H1 (cell line): ENCODE measurements at regions not wholly inside any gene's neighbourhood (a gene's known extent, or its start where the extent isn't known, plus 50 kb on each side); places are given as distances from the start of the nearest gene placed in this dataset.

Source experiments
- CTCF ChIA-PET: fragments of 300-600 bp; sonication (Branson Sonifier 250); formaldehyde crosslinking; loops from one replicate; lab custom pipeline; 2021; ENCODE audit not compliant: partially characterized antibody; lab: Charles Lee
- POLR2A ChIA-PET: fragments of 300-600 bp; sonication (Branson Sonifier 250); formaldehyde crosslinking; loops from one replicate; lab custom pipeline; 2021; ENCODE audit warnings: inconsistent platforms; ENCODE audit not compliant: partially characterized antibody; lab: Charles Lee
- DNase-seq, 2 experiments: peaks; one replicate each; pipeline versions ENCODE4 v3.0.0 to v3.0.0-alpha.2; 2010 to 2022; ENCODE audit warnings: low spot score in 2 of 2, low read depth in 1 of 2, mixed read lengths in 1 of 2
- FAIRE-seq: peaks from 2 replicates; lab custom pipeline; 2011; peaks lifted over from hg19 to GRCh38; lab: Jason Lieb, UNC
- H2AFZ ChIP-seq: 2 replicates; pipeline ENCODE4 v1.8.1; 2012; ENCODE audit warnings: low read length, inconsistent platforms
- H2AK5ac ChIP-seq: 2 replicates; pipeline ENCODE4 v1.6.1; 2013; ENCODE audit warnings: low read depth, low read length
- H2BK120ac ChIP-seq: replicated peaks from 2 replicates; pipeline ENCODE3; 2013; ENCODE audit warnings: low read depth, low read length, inconsistent platforms
- H2BK12ac ChIP-seq: 2 replicates; pipeline ENCODE4 v1.6.1; 2013; ENCODE audit warnings: low read depth, low read length
- H2BK15ac ChIP-seq: 2 replicates; pipeline ENCODE4 v1.6.1; 2013; ENCODE audit warnings: low read length
- H2BK20ac ChIP-seq: 2 replicates; pipeline ENCODE4 v1.6.1; 2013; ENCODE audit warnings: low read length
- H2BK5ac ChIP-seq: 2 replicates; pipeline ENCODE4 v1.6.1; 2013; ENCODE audit warnings: low read depth, low read length
- H3K14ac ChIP-seq: 2 replicates; pipeline ENCODE4 v1.6.1; 2013; ENCODE audit warnings: inconsistent platforms; ENCODE audit not compliant: insufficient read length
- H3K18ac ChIP-seq: 2 replicates; pipeline ENCODE4 v1.6.1; 2013; ENCODE audit warnings: low read length; ENCODE audit errors: extremely low read depth
- H3K23ac ChIP-seq: 2 replicates; pipeline ENCODE4 v1.6.1; 2013; ENCODE audit warnings: inconsistent platforms; ENCODE audit not compliant: insufficient read length
- H3K23me2 ChIP-seq: 2 replicates; pipeline ENCODE4 v1.6.1; 2013; ENCODE audit warnings: low read depth, low read length
- H3K27ac ChIP-seq: 2 replicates; pipeline ENCODE4 v1.6.1; 2011; ENCODE audit warnings: low read depth, low read length, inconsistent platforms
- H3K27me3 ChIP-seq, 4 experiments: replicated peaks in 1 of 4; 1 replicate in 1 of 4; 2 replicates in 3 of 4; pipeline versions ENCODE4 v1.6.1 to v1.8.1; 2011 to 2013; ENCODE audit warnings: low read length in 3 of 4, mild to moderate bottlenecking in 3 of 4, inconsistent platforms in 2 of 4, mixed read lengths in 2 of 4, moderate library complexity in 1 of 4; ENCODE audit not compliant: control insufficient read depth in 3 of 4, insufficient read depth in 3 of 4; ENCODE audit errors: extremely low read depth in 1 of 4
- H3K36me3 ChIP-seq, 4 experiments: 2 replicates each; pipeline versions ENCODE4 v1.6.1 to v1.8.1; 2011 to 2013; ENCODE audit warnings: mild to moderate bottlenecking in 4 of 4, low read length in 3 of 4, moderate library complexity in 2 of 4, control low read depth in 1 of 4, inconsistent platforms in 1 of 4; ENCODE audit not compliant: insufficient read depth in 4 of 4, control insufficient read depth in 2 of 4
- H3K4ac ChIP-seq: replicated peaks from 2 replicates; pipeline ENCODE3; 2013; ENCODE audit warnings: low read length, low read depth, mixed read lengths, inconsistent platforms; ENCODE audit not compliant: insufficient read length
- H3K4me1 ChIP-seq, 4 experiments: replicated peaks in 1 of 4; 1 replicate in 1 of 4; 2 replicates in 3 of 4; pipeline versions ENCODE4 v1.6.1 to v1.8.1; 2011 to 2013; ENCODE audit warnings: low read length in 3 of 4, inconsistent platforms in 2 of 4, mixed read lengths in 1 of 4; ENCODE audit not compliant: insufficient read depth in 4 of 4, control insufficient read depth in 3 of 4
- H3K4me2 ChIP-seq, 2 experiments: 2 replicates each; pipeline versions ENCODE4 v1.6.1 to v1.8.1; 2011 to 2013; ENCODE audit warnings: low read depth in 2 of 2, low read length in 2 of 2, control low read depth in 1 of 2, inconsistent platforms in 1 of 2, mild to moderate bottlenecking in 1 of 2; ENCODE audit not compliant: insufficient read depth in 1 of 2
- H3K4me3 ChIP-seq, 4 experiments: fragments of 200-600, 300-600 bp in 1 of 4; sonication (generic), shearing (Covaris generic), sonication (Bioruptor Twin) in 1 of 4; 2 replicates each; pipeline versions ENCODE4 v1.5.1 to v1.8.1; 2011 to 2016; ENCODE audit warnings: low read length in 4 of 4, low read depth in 3 of 4, control low read depth in 2 of 4, inconsistent platforms in 2 of 4, mild to moderate bottlenecking in 2 of 4, mixed read lengths in 1 of 4, moderate library complexity in 1 of 4; ENCODE audit not compliant: insufficient read depth in 2 of 4; ENCODE audit errors: extremely low read depth in 1 of 4
- H3K56ac ChIP-seq: replicated peaks from 2 replicates; pipeline ENCODE3; 2013; ENCODE audit warnings: low read depth, mild to moderate bottlenecking, mixed read lengths, low read length, inconsistent platforms; ENCODE audit not compliant: insufficient read length
- H3K79me1 ChIP-seq: 2 replicates; pipeline ENCODE4 v1.6.1; 2013; ENCODE audit warnings: low read depth, low read length, control low read depth
- H3K79me2 ChIP-seq, 2 experiments: 2 replicates each; pipeline versions ENCODE4 v1.6.1 to v1.8.1; 2012 to 2013; ENCODE audit warnings: low read length in 2 of 2, mild to moderate bottlenecking in 2 of 2, inconsistent platforms in 1 of 2; ENCODE audit not compliant: insufficient read depth in 2 of 2, control insufficient read depth in 1 of 2
- H3K9ac ChIP-seq, 4 experiments: replicated peaks in 1 of 4; 1 replicate in 1 of 4; 2 replicates in 3 of 4; pipeline versions ENCODE4 v1.6.1 to v1.8.1; 2011 to 2013; ENCODE audit warnings: low read depth in 3 of 4, low read length in 3 of 4, control low read depth in 2 of 4, mild to moderate bottlenecking in 2 of 4, moderate library complexity in 2 of 4, inconsistent platforms in 1 of 4; ENCODE audit errors: extremely low read depth in 1 of 4
- H3K9me3 ChIP-seq, 2 experiments: 2 replicates each; pipeline versions ENCODE4 v1.6.1 to v1.8.1; 2012 to 2013; ENCODE audit warnings: mild to moderate bottlenecking in 2 of 2, moderate library complexity in 2 of 2, control low read depth in 1 of 2, inconsistent platforms in 1 of 2, low read depth in 1 of 2, low read length in 1 of 2, mixed read lengths in 1 of 2; ENCODE audit not compliant: insufficient read depth in 2 of 2
- H4K20me1 ChIP-seq, 2 experiments: replicated peaks in 1 of 2; 2 replicates each; pipeline versions ENCODE3 to v1.8.1; 2011 to 2013; ENCODE audit warnings: inconsistent platforms in 2 of 2, low read length in 2 of 2, mild to moderate bottlenecking in 1 of 2; ENCODE audit not compliant: insufficient read depth in 2 of 2, control insufficient read depth in 1 of 2
- H4K5ac ChIP-seq: 2 replicates; pipeline ENCODE4 v1.6.1; 2013; ENCODE audit warnings: low read length, low read depth, mixed read lengths, inconsistent platforms; ENCODE audit not compliant: insufficient read length
- H4K8ac ChIP-seq: 2 replicates; pipeline ENCODE4 v1.8.0; 2013; ENCODE audit warnings: mild to moderate bottlenecking, moderate library complexity, low read length, inconsistent platforms; ENCODE audit not compliant: insufficient read depth; ENCODE audit errors: extremely low read depth
- H4K91ac ChIP-seq: replicated peaks from 2 replicates; pipeline ENCODE3; 2013; ENCODE audit warnings: low read length, mixed read lengths, inconsistent platforms; ENCODE audit not compliant: insufficient read length
- CBX8 ChIP-seq: fragments of 300-800, 300-1000 bp; sonication (generic); IDR thresholded peaks from 2 replicates; pipeline ENCODE4 v1.7.1; 2016; ENCODE audit warnings: low read depth, low read length, borderline replicate concordance
- E2F6 ChIP-seq: IDR thresholded peaks from 2 replicates; pipeline ENCODE4 v1.6.1; 2012; ENCODE audit warnings: inconsistent platforms
- GTF2F1 ChIP-seq: IDR thresholded peaks from 2 replicates; pipeline ENCODE4 v1.6.1; 2012; ENCODE audit warnings: low read depth, low read length, improper control_type of control experiment, borderline replicate concordance
- HDAC2 ChIP-seq, 2 experiments: fragments of 300-600 bp in 1 of 2; sonication (generic) in 1 of 2; IDR thresholded peaks; 2 replicates each; pipeline ENCODE4 v1.6.1; 2011 to 2012; ENCODE audit warnings: low read depth in 2 of 2, low read length in 2 of 2, mild to moderate bottlenecking in 2 of 2, moderate library complexity in 2 of 2, borderline replicate concordance in 1 of 2, inconsistent platforms in 1 of 2
- HDAC6 ChIP-seq: IDR thresholded peaks from one replicate; pipeline ENCODE4 v1.7.1; 2012; ENCODE audit warnings: low read depth, mild to moderate bottlenecking, inconsistent platforms, low read length, moderate library complexity
- NANOG ChIP-seq: IDR thresholded peaks from 2 replicates; pipeline ENCODE4 v1.6.1; 2011; ENCODE audit warnings: low read length, low read depth, mild to moderate bottlenecking, inconsistent platforms; ENCODE audit not compliant: insufficient read depth, poor library complexity, severe bottlenecking
- RBBP5 ChIP-seq: IDR thresholded peaks from 2 replicates; pipeline ENCODE4 v1.7.1; 2012; ENCODE audit warnings: low read depth, mild to moderate bottlenecking, inconsistent platforms, low read length, moderate library complexity, borderline replicate concordance
- SP2 ChIP-seq: IDR thresholded peaks from 2 replicates; pipeline ENCODE4 v1.6.1; 2012; ENCODE audit warnings: mild to moderate bottlenecking, low read length, inconsistent platforms
- TCF12 ChIP-seq: IDR thresholded peaks from 2 replicates; pipeline ENCODE4 v1.6.1; 2011; ENCODE audit warnings: low read depth, mild to moderate bottlenecking, low read length
- WGBS, 2 experiments: shearing (Covaris generic) in 1 of 2; methylation state at CpG; one replicate each; pipeline versions ENCODE4 v1.1.6 to v1.1.7; 2013 to 2015; ENCODE audit warnings: low lambda C conversion rate in 2 of 2, mixed read lengths in 2 of 2, inconsistent platforms in 1 of 2, low coverage in 1 of 2, missing lambda C conversion rate in 1 of 2; ENCODE audit not compliant: insufficient replicate concordance in 2 of 2, insufficient coverage in 1 of 2, insufficient read length in 1 of 2; ENCODE audit errors: extremely low coverage in 1 of 2, missing lambda C conversion rate in 1 of 2; 5-methylcytosine and 5-hydroxymethylcytosine counted together

GRCh38 chr14:101371799-101372793 is 189.2 kb upstream of the DIO3 start:
- no peak overlapping the region for H2BK20ac ChIP-seq
- WGBS, 2 experiments = 89% methylated on average over 18 of the region's 18 CpGs; no CpG with 5 or more reads in 1 of the 2 experiments
- no peak overlapping the region for H2BK15ac ChIP-seq
- H2AFZ ChIP-seq = no peak overlapping the region
- H3K79me2 ChIP-seq = no peaks in the 10 kb centered on the region
- H2BK120ac ChIP-seq = no peak overlapping the region
- no peak overlapping the region for H2BK5ac ChIP-seq
- no peak overlapping the region for H3K9ac ChIP-seq
- H4K91ac ChIP-seq = no peak overlapping the region
- H3K79me1 ChIP-seq = no peaks in the 10 kb centered on the region
- H3K27me3 ChIP-seq = no peaks in the 10 kb centered on the region; a peak in 3 of 7 replicates
- H3K4me1 ChIP-seq = peaks cover 0 to 10% (median 5%) of the 10 kb centered on the region in 4 experiments; a peak in 4 of 7 replicates
- H3K4me2 ChIP-seq = no peak overlapping the region
- H3K36me3 ChIP-seq = no peaks in the 10 kb centered on the region
- no peak overlapping the region for H3K18ac ChIP-seq
- no peak overlapping the region for H3K14ac ChIP-seq
- H3K56ac ChIP-seq = no peak overlapping the region
- H3K4me3 ChIP-seq = no peak overlapping the region
- no peaks in the 10 kb centered on the region for H4K20me1 ChIP-seq
- H4K8ac ChIP-seq = no peak overlapping the region; the same call in 1 of the 2 replicates
- CTCF ChIA-PET = interaction anchor here (0.9 kb wide), 1 partner anchor 35 kb away, joined by 3 read pairs; no protein-coding TSS in a partner anchor
- H3K23ac ChIP-seq = no peak overlapping the region
- H3K23me2 ChIP-seq = no peaks in the 10 kb centered on the region; the same call in 1 of the 2 replicates
- H2BK12ac ChIP-seq = no peak overlapping the region
- no peak overlapping the region for H3K4ac ChIP-seq
- no peak for TF ChIP-seq HDAC6
- no peak for TF ChIP-seq CBX8
- no peak for TF ChIP-seq HDAC2 (IDR thresholded peaks at IDR 0.05; ENCODE audit: borderline replicate concordance in 1 of 2, low read depth in 2 of 2, low read length in 2 of 2)
- no peak for TF ChIP-seq RBBP5
- no peak for TF ChIP-seq TCF12
- no peak for TF ChIP-seq GTF2F1
- TF ChIP-seq E2F6 = no peak
- TF ChIP-seq SP2 = no peak
- TF ChIP-seq NANOG = no peak
- FAIRE-seq = no peak
- no peak overlapping the region for H3K27ac ChIP-seq
- H2AK5ac ChIP-seq = no peak overlapping the region
- no peak for DNase-seq
- H4K5ac ChIP-seq = no peak overlapping the region
- POLR2A ChIA-PET = no interaction called here
- no peaks in the 10 kb centered on the region for H3K9me3 ChIP-seq
